Fibroblast of mammary gland (primary cell): ENCODE measurements at regions not wholly inside any gene's neighbourhood (a gene's known extent, or its start where the extent isn't known, plus 50 kb on each side); places are given as distances from the start of the nearest gene placed in this dataset.

Experiments
- DNase-seq: peaks from one replicate; pipeline ENCODE4 v3.0.0-alpha.2; 2010; ENCODE audit warnings: low read depth
- H3K4me3 ChIP-seq: 2 replicates; pipeline ENCODE4 v1.5.1; 2011; ENCODE audit warnings: low read depth, mild to moderate bottlenecking, low read length, moderate library complexity; ENCODE audit not compliant: control insufficient read depth
- CTCF ChIP-seq: conservative IDR thresholded peaks from 2 replicates; pipeline ENCODE4 v1.5.1; 2011; ENCODE audit warnings: low read depth, low read length, inconsistent platforms; ENCODE audit not compliant: control insufficient read depth, insufficient read depth

- peak; percentile 3 for DNase-seq
- no peak overlapping the region for H3K4me3 ChIP-seq
- no peak for TF ChIP-seq CTCF
Observed at GRCh38 chr7:93728292-93728691, 153.8 kb upstream of the CALCR start.

GRCh38 chr7:93725954-93726353, 151.4 kb upstream of the CALCR start:
- DNase-seq, result no peak
- H3K4me3 ChIP-seq, result no peak overlapping the region
- no peak for TF ChIP-seq CTCF

DNA sequence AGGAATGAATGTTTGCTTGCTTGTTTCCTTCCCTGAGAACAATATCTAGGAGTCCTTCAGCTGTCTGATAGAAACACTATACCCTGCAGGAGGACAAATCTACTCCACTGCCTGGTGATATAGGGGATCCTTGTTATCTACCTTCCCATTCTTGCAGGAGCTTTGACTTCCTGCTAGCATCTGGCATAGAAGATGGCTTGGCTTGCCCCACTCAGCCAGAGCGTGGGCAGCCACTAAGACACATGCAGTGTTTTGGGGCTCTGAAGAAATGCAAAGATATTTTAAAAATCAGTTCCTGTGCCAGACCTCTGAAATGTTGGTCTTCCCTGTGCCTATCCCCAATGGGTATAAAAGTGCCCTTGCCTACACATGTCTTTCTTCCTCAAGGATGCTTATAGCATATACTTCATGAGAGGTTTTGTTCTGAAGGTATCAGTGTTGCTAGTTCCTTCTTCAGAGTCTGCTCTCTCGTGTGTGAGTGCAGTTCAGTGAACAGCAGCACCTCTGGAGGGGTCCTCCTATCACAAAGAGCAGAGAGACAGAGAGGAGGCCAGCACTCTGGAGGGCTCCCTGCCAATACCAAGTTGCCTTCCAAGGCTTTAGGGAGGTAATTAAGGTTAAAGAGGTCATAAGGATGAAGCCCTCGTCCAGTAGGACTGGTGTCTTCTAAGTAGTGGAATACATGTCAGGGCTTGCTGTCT, 149.1 kb upstream of the CALCR start:
- DNase-seq, result no peak
- no peak overlapping the region for H3K4me3 ChIP-seq
- TF ChIP-seq CTCF, result no peak

- no peak overlapping the region for H3K4me3 ChIP-seq
- TF ChIP-seq CTCF, result no peak
- DNase-seq, result no peak
Observed at GRCh38 chr7:93720106-93720505, 145.6 kb upstream of the CALCR start.

DNA sequence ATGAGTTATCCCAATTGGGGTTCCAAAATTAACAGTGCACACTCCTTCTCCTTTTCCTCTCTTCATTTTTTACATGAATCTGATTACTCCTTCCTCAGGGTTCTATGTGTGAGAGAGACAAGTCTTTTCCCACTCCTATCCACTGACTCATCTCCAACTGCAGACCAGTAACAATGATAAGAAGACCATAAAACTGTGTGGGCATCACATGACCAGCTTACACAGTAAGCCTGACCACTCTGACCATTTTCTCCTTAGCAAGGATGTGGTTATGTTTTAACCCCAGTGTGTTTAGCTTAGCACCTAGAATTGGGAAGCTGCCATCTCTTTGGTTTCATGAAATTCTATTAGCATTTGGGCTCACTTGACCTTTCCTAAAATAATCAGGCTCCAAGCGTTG, 145.0 kb upstream of the CALCR start:
- no peak overlapping the region for H3K4me3 ChIP-seq
- peak; percentile 55 for DNase-seq
- TF ChIP-seq CTCF, result no peak

DNA sequence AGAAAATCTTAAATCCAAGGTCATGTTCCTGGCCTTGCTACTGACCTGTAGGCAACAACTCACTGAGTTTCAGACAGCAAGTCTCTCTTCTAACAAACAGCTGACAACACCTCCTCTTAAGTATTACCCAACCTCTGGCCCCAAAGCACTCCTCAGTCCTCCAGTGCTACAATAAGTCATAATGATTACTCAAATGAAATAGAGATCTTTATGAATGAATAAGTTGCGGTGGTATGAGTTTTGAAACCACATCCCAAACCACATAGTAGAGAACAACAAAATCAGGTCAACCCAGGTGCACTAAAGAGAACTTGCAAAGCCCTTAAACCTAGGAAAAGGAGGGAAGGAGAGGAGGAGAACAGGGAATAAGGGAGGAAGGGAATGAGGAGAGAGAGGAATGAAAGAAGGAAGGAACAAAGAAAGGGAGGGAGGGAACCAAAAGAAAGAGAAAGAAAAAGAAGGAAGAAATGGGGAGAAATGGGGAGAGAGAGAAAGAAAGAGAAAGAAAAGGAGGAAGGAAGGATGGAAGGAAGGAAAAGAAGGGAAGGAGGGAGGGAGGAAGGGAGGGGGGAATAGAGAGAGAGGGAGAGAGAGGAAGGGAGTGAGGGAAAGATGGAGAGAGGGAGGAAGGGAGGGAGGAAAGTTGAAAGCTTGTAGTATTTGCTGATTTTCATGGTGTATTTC, 142.8 kb upstream of the CALCR start:
- no peak overlapping the region for H3K4me3 ChIP-seq
- DNase-seq, result peak; percentile 73

More for the DNA sequence above, 142.8 kb upstream of the CALCR start:
- TF ChIP-seq CTCF, result no peak
